BE2C (cell line): ENCODE measurements at regions not wholly inside any gene's neighbourhood (a gene's known extent, or its start where the extent isn't known, plus 50 kb on each side); places are given as distances from the start of the nearest gene placed in this dataset.

ENCODE experiments used
- DNase-seq: peaks from one replicate; pipeline ENCODE4 v3.0.0-alpha.2; 2020
- H3K27me3 ChIP-seq: fragments of 250-450 bp; sonication (Bioruptor Pico); 2 replicates; pipeline ENCODE4 v1.5.1; 2020; ENCODE audit warnings: mild to moderate bottlenecking
- H3K36me3 ChIP-seq: fragments of 250-450 bp; sonication (Bioruptor Pico); 2 replicates; pipeline ENCODE4 v1.5.1; 2020; ENCODE audit warnings: mild to moderate bottlenecking
- H3K4me1 ChIP-seq: fragments of 250-450 bp; sonication (Bioruptor Pico); 2 replicates; pipeline ENCODE4 v1.5.1; 2020
- H3K4me3 ChIP-seq: 2 replicates; pipeline ENCODE4 v1.5.1; 2011; ENCODE audit warnings: low read depth, low read length
- H3K9me3 ChIP-seq: fragments of 250-450 bp; sonication (Bioruptor Pico); 2 replicates; pipeline ENCODE4 v1.5.1; 2020
- TF ChIP-seq, protein P1 (sequence below): IDR thresholded peaks from 2 replicates; pipeline ENCODE4 v1.5.1; 2012; ENCODE audit warnings: mild to moderate bottlenecking, low read depth, low read length

- H3K27me3 ChIP-seq: no peaks in the 10 kb centered on the region
- no peak overlapping the region for H3K4me3 ChIP-seq
- no peaks in the 10 kb centered on the region for H3K36me3 ChIP-seq
- no peak for DNase-seq
- H3K4me1 ChIP-seq: peaks cover 32% of the 10 kb centered on the region
- no peaks in the 10 kb centered on the region for H3K9me3 ChIP-seq
- TF ChIP-seq, protein P1, sequence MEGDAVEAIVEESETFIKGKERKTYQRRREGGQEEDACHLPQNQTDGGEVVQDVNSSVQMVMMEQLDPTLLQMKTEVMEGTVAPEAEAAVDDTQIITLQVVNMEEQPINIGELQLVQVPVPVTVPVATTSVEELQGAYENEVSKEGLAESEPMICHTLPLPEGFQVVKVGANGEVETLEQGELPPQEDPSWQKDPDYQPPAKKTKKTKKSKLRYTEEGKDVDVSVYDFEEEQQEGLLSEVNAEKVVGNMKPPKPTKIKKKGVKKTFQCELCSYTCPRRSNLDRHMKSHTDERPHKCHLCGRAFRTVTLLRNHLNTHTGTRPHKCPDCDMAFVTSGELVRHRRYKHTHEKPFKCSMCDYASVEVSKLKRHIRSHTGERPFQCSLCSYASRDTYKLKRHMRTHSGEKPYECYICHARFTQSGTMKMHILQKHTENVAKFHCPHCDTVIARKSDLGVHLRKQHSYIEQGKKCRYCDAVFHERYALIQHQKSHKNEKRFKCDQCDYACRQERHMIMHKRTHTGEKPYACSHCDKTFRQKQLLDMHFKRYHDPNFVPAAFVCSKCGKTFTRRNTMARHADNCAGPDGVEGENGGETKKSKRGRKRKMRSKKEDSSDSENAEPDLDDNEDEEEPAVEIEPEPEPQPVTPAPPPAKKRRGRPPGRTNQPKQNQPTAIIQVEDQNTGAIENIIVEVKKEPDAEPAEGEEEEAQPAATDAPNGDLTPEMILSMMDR: no peak
Observed at GRCh38 chr10:91105269-91105668, 115.2 kb upstream of the PCGF5 start.

- H3K4me1 ChIP-seq: peaks cover 26% of the 10 kb centered on the region
- H3K27me3 ChIP-seq: no peaks in the 10 kb centered on the region
- no peak overlapping the region for H3K4me3 ChIP-seq
- TF ChIP-seq, protein P1: no peak
- no peak for DNase-seq
- H3K36me3 ChIP-seq: no peaks in the 10 kb centered on the region
- no peaks in the 10 kb centered on the region for H3K9me3 ChIP-seq
Observed at GRCh38 chr10:91108820-91109219, 111.6 kb upstream of the PCGF5 start.

GRCh38 chr10:91111060-91111459 lies 109.4 kb upstream of the PCGF5 start:
- Histone ChIP-seq H3K4me1 (peaks cover 16% of the 10 kb centered on the region), H3K4me3 (no peak overlapping the region), H3K27me3 (no peaks in the 10 kb centered on the region), H3K36me3 (no peaks in the 10 kb centered on the region), H3K9me3 (no peaks in the 10 kb centered on the region)
- DNase-seq: no peak
- TF ChIP-seq, protein P1: no peak

DNA sequence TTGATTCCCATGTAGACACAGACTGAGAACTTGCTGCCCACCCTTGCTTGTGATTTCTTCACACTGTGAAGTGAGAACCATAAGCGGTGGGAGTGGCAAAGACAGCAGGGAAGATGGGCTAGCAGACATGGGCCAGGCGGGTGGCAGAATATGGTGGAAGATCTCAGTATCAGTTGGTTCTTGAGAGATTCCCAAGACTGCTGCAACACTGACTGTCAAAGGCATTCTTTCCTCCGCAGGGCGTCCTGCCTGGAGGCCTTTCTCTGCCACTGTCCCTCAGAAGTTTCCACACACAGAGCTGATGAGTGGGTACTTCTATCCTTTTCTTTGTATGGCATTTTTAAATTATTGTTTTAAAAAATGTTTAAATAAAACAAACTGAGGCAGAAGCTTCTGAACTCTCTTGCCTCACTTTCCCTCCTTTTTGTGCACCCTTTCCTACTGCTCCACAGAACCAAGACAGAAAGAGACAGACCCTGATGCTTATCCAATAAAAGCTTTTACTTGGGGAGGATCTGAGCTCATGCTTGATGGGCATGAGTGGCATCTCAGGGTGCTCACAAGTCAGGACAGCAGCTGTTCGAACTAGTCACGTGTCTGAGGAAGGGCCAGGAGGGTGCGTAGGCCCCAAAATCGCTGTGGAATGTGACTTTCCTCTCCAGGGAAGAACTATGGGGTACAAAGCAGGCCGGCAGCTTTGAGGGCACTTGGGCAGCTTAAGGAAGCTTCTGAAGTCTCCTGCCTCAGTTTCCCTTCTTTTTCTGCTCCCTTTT lies 104.7 kb upstream of the PCGF5 start:
- Histone ChIP-seq H3K9me3 (no peaks in the 10 kb centered on the region), H3K4me1 (peaks cover 9% of the 10 kb centered on the region), H3K4me3 (no peak overlapping the region), H3K27me3 (no peaks in the 10 kb centered on the region), H3K36me3 (no peaks in the 10 kb centered on the region)
- DNase-seq: no peak
- TF ChIP-seq, protein P1: no peak

GRCh38 chr10:91117505-91117904 lies 103.0 kb upstream of the PCGF5 start:
- Histone ChIP-seq H3K36me3 (no peaks in the 10 kb centered on the region), H3K4me1 (peaks cover 5% of the 10 kb centered on the region), H3K27me3 (no peaks in the 10 kb centered on the region), H3K4me3 (no peak overlapping the region), H3K9me3 (no peaks in the 10 kb centered on the region)
- TF ChIP-seq, protein P1: no peak
- DNase-seq: no peak

DNA sequence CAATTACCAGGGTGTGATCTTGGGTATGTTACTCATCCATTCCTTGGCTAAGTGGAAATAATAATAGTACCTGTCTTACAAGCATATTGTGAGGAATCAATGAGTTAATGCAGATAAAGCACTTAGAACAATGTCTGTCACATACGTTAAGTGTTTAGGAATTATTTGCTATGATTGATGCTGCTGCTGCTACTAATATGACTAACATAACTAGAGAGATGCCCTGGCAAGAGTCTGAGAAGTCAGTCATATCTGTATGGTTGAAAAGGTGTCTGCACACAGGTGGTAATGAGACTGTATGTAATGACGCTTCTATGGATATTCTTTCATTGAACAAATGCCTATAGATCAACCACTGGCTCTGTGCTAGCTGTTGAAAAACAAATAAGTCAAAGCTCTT lies 100.1 kb upstream of the PCGF5 start:
- TF ChIP-seq, protein P1: no peak
- no peaks in the 10 kb centered on the region for H3K9me3 ChIP-seq
- H3K36me3 ChIP-seq: no peaks in the 10 kb centered on the region
- no peak for DNase-seq
- H3K4me1 ChIP-seq: peaks cover 8% of the 10 kb centered on the region; the same call in 1 of the 2 replicates
- no peaks in the 10 kb centered on the region for H3K27me3 ChIP-seq
- no peak overlapping the region for H3K4me3 ChIP-seq
